OCI-LY7 (cell line): ENCODE measurements at regions not wholly inside any gene's neighbourhood (a gene's known extent, or its start where the extent isn't known, plus 50 kb on each side); places are given as distances from the start of the nearest gene placed in this dataset.
A peak's percentile ranks its signal among the peaks of the same experiment; 100 is the strongest.

Experiments used
- BruUV-seq: library from RNA; stranded (reverse); fragments of 400-500 nt; replicated peaks from 2 replicates; lab custom pipeline; 2021; lab: Mats Ljungman, UMichigan
- CTCF ChIA-PET: fragments of 300-600 bp; sonication (Branson Sonifier 250); formaldehyde crosslinking; loops from one replicate; lab custom pipeline; 2022; ENCODE audit warnings: antibody characterized with exemption; ENCODE audit not compliant: unreplicated experiment; lab: Charles Lee
- POLR2A ChIA-PET: fragments of 300-600 bp; sonication (Branson Sonifier 250); formaldehyde crosslinking; loops from one replicate; lab custom pipeline; 2022; ENCODE audit warnings: antibody characterized with exemption; lab: Charles Lee
- DNase-seq: peaks from one replicate; pipeline ENCODE4 v3.0.0-alpha.2; 2015; ENCODE audit warnings: low spot score
- H2AFZ ChIP-seq: fragments of 200-600 bp; sonication (generic), shearing (Covaris generic); 2 replicates; pipeline ENCODE4 v1.6.1; 2014; ENCODE audit warnings: mild to moderate bottlenecking, antibody characterized with exemption, low read length, moderate library complexity
- H3K27ac ChIP-seq: fragments of 200-600 bp; sonication (generic); 2 replicates; pipeline ENCODE4 v1.5.1; 2014; ENCODE audit warnings: mixed run types, low read depth, mild to moderate bottlenecking, moderate library complexity, low read length, inconsistent platforms; ENCODE audit not compliant: poor library complexity, severe bottlenecking
- H3K36me3 ChIP-seq: fragments of 200-600 bp; sonication (generic); 2 replicates; pipeline ENCODE4 v1.6.1; 2014; ENCODE audit warnings: mild to moderate bottlenecking, antibody characterized with exemption, low read length, moderate library complexity, mixed read lengths; ENCODE audit not compliant: insufficient read depth
- H3K4me1 ChIP-seq: fragments of 200-600 bp; sonication (generic); 2 replicates; pipeline ENCODE4 v1.5.1; 2014; ENCODE audit warnings: mild to moderate bottlenecking, low read length; ENCODE audit not compliant: insufficient read depth, poor library complexity, severe bottlenecking
- H3K4me2 ChIP-seq: fragments of 200-600 bp; sonication (generic); 2 replicates; pipeline ENCODE4 v1.6.1; 2014; ENCODE audit warnings: mild to moderate bottlenecking, low read length
- H3K4me3 ChIP-seq: fragments of 200-600 bp; sonication (generic); 2 replicates; pipeline ENCODE4 v1.5.1; 2014; ENCODE audit warnings: mild to moderate bottlenecking, low read depth, low read length; ENCODE audit not compliant: poor library complexity, severe bottlenecking
- H3K79me2 ChIP-seq: fragments of 200-600 bp; sonication (generic); 2 replicates; pipeline ENCODE4 v1.6.1; 2016; ENCODE audit warnings: low read depth, mild to moderate bottlenecking, low read length, moderate library complexity, mixed read lengths; ENCODE audit not compliant: insufficient read depth
- H3K9me2 ChIP-seq: fragments of 200-600 bp; sonication (generic); 2 replicates; pipeline ENCODE4 v1.6.1; 2016; ENCODE audit warnings: mild to moderate bottlenecking, low read length, mixed read lengths; ENCODE audit not compliant: insufficient read depth
- H3K9me3 ChIP-seq: fragments of 200-600 bp; sonication (generic); 2 replicates; pipeline ENCODE4 v1.6.1; 2014; ENCODE audit warnings: mild to moderate bottlenecking, mixed run types, low read length, mixed read lengths
- H4K20me1 ChIP-seq: fragments of 200-600 bp; sonication (generic); 2 replicates; pipeline ENCODE4 v1.6.1; 2014; ENCODE audit warnings: mild to moderate bottlenecking, antibody characterized with exemption, low read length, moderate library complexity, mixed read lengths; ENCODE audit not compliant: insufficient read depth
- CTCF ChIP-seq: fragments of 200-600 bp; sonication (generic); conservative IDR thresholded peaks from 2 replicates; pipeline ENCODE4 v1.5.1; 2014; ENCODE audit warnings: mild to moderate bottlenecking, antibody characterized with exemption, low read length, moderate library complexity, mixed read lengths
- EZH2phosphoT487 ChIP-seq: fragments of 200-600 bp; sonication (generic); IDR thresholded peaks from 2 replicates; pipeline ENCODE4 v1.6.1; 2018; ENCODE audit warnings: low read depth, borderline replicate concordance, mild to moderate bottlenecking, mixed run types, antibody characterized with exemption, low read length, moderate library complexity, mixed read lengths
- intact Hi-C: fragments of 100-400 bp; cut with micrococcal nuclease; formaldehyde crosslinking; loops from one replicate; pipeline ENCODE4 v1.10.0; 2022; ENCODE audit not compliant: unreplicated experiment

- peaks cover 30% of the 10 kb centered on the region for H3K4me1 ChIP-seq
- H2AFZ ChIP-seq: peak overlapping the region; percentile 82
- POLR2A ChIA-PET: interaction anchor here (0.6 to 4.7 kb wide), 17 partner anchors 9 to 1924 kb away, joined by 3 to 31 read pairs (median 5); no protein-coding TSS in a partner anchor
- no peaks in the 10 kb centered on the region for H3K79me2 ChIP-seq
- H3K4me2 ChIP-seq: peak overlapping the region; percentile 57
- TF ChIP-seq CTCF: no peak
- no peak for TF ChIP-seq EZH2phosphoT487
- no peaks in the 10 kb centered on the region for H3K36me3 ChIP-seq
- H3K4me3 ChIP-seq: peak overlapping the region; percentile 35
- DNase-seq: no peak
- intact Hi-C loops: loop anchor here (1.0 to 2.0 kb wide), 3 partner anchors 19 to 41 kb away; no protein-coding TSS in a partner anchor
- H3K9me3 ChIP-seq: no peaks in the 10 kb centered on the region
- no TSS peak for BruUV-seq
- no peaks in the 10 kb centered on the region for H4K20me1 ChIP-seq
- CTCF ChIA-PET: interaction anchor here (0.5 to 1.8 kb wide), 5 partner anchors 9 to 581 kb away, joined by 3 to 8 read pairs (median 4); no protein-coding TSS in a partner anchor
- peak overlapping the region; percentile 61 for H3K27ac ChIP-seq
- no peaks in the 10 kb centered on the region for H3K9me2 ChIP-seq
These were observed 407.6 kb upstream of the CADM1 start for GRCh38 chr11:115911613-115912346.

GRCh38 chr11:115910379-115910778 is 406.2 kb upstream of the CADM1 start:
- Histone ChIP-seq H2AFZ (no peak overlapping the region), H3K4me1 (peaks cover 30% of the 10 kb centered on the region), H3K27ac (no peak overlapping the region), H3K4me3 (no peak overlapping the region), H3K36me3 (no peaks in the 10 kb centered on the region), H3K9me2 (no peaks in the 10 kb centered on the region), H3K4me2 (no peak overlapping the region), H3K9me3 (no peaks in the 10 kb centered on the region), H3K79me2 (no peaks in the 10 kb centered on the region), H4K20me1 (no peaks in the 10 kb centered on the region)
- intact Hi-C loops: no loop called here
- DNase-seq: no peak
- CTCF ChIA-PET: interaction anchor here (1.8 kb wide), 1 partner anchor 40 kb away, joined by 8 read pairs; no protein-coding TSS in a partner anchor
- POLR2A ChIA-PET: interaction anchor here (1.3 to 4.7 kb wide), 4 partner anchors 8 to 77 kb away, joined by 4 to 31 read pairs (median 15); no protein-coding TSS in a partner anchor
- TF ChIP-seq EZH2phosphoT487: no peak
- no peak for TF ChIP-seq CTCF
- no TSS peak for BruUV-seq
